ENCODE measurements at regions not wholly inside any gene's neighbourhood (a gene's known extent, or its start where the extent isn't known, plus 50 kb on each side); places are given as distances from the start of the nearest gene placed in this dataset.

DNA sequence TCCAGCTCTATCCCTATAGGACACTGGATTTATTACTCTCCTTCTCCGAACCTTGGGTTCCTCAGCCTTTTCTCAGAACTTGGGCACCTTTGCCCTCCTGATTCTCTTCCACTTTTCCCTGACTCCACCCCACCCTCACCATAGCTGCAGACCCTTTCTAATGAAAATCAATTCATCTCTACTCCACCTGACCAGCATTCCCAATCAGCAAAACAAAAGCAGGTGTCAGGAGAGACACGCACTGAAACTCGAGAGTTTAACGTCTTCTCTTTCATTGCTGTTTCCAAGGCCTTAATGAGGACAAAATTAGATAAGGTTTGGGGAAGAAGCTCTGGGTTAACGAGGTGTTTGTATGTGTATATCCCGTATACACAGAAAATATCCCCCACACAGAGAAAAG is 208.8 kb downstream of the PLPP3 start:
- Histone ChIP-seq H3K9me3 (ENCODE audit: insufficient read depth in 2 of 2, low read depth in 1 of 2, low read length in 1 of 2) (no peaks in the 10 kb centered on the region), H3K23ac (ENCODE audit: insufficient read length) (no peak overlapping the region), H3K4ac (replicated peaks; ENCODE audit: insufficient read length, low read depth, low read length) (no peak overlapping the region), H2AK5ac (ENCODE audit: low read depth, low read length) (no peak overlapping the region), H2AFZ (ENCODE audit: low read length) (no peak overlapping the region), H4K5ac (ENCODE audit: insufficient read length, low read depth, low read length) (no peak overlapping the region), H3K79me2 (ENCODE audit: control insufficient read depth in 1 of 2, insufficient read depth in 2 of 2, low read length in 2 of 2) (no peaks in the 10 kb centered on the region), H3K23me2 (ENCODE audit: low read depth, low read length) (no peaks in the 10 kb centered on the region), H4K91ac (replicated peaks; ENCODE audit: insufficient read length, low read length) (no peak overlapping the region), H3K4me3 (ENCODE audit: extremely low read depth in 1 of 4, insufficient read depth in 2 of 4, low read depth in 3 of 4, low read length in 4 of 4) (peak overlapping the region in 1 of 4 experiments; percentile 21; a peak in 1 of 8 replicates), H3K36me3 (ENCODE audit: control insufficient read depth in 2 of 4, insufficient read depth in 4 of 4, low read length in 3 of 4) (no peaks in the 10 kb centered on the region), H2BK20ac (ENCODE audit: low read length) (peak overlapping the region; percentile 63; the same call in 1 of the 2 replicates), H3K18ac (ENCODE audit: extremely low read depth, low read length) (peak overlapping the region; percentile 73; the same call in 1 of the 2 replicates), H4K20me1 (replicated peaks in 1 of 2; ENCODE audit: control insufficient read depth in 1 of 2, insufficient read depth in 2 of 2, low read length in 2 of 2) (no peaks in the 10 kb centered on the region), H3K4me1 (replicated peaks in 1 of 4; ENCODE audit: control insufficient read depth in 3 of 4, insufficient read depth in 4 of 4, low read length in 3 of 4) (peaks cover 3 to 16% (median 13%) of the 10 kb centered on the region in 4 experiments; a peak in 6 of 7 replicates), H3K27me3 (replicated peaks in 1 of 4; ENCODE audit: control insufficient read depth in 3 of 4, extremely low read depth in 1 of 4, insufficient read depth in 3 of 4, low read length in 3 of 4) (no peaks in the 10 kb centered on the region), H3K79me1 (ENCODE audit: low read depth, low read length) (no peaks in the 10 kb centered on the region), H4K8ac (ENCODE audit: extremely low read depth, insufficient read depth, low read length) (no peak overlapping the region), H3K56ac (replicated peaks; ENCODE audit: insufficient read length, low read depth, low read length) (no peak overlapping the region), H2BK120ac (replicated peaks; ENCODE audit: low read depth, low read length) (no peak overlapping the region), H2BK12ac (ENCODE audit: low read depth, low read length) (0 out of 2 replicates have a peak overlapping the region, but pooled peaks have one; percentile 35), H2BK15ac (ENCODE audit: low read length) (no peak overlapping the region), H3K9ac (replicated peaks in 1 of 4; ENCODE audit: extremely low read depth in 1 of 4, low read depth in 3 of 4, low read length in 3 of 4) (no peak overlapping the region), H3K27ac (ENCODE audit: low read depth, low read length) (no peak overlapping the region), H2BK5ac (ENCODE audit: low read depth, low read length) (peak overlapping the region; percentile 26; the same call in 1 of the 2 replicates), H3K14ac (ENCODE audit: insufficient read length) (no peak overlapping the region), H3K4me2 (ENCODE audit: insufficient read depth in 1 of 2, low read depth in 2 of 2, low read length in 2 of 2) (peak overlapping the region; percentile 36 to 44)
- 0 out of 2 replicates have a peak, but pooled peaks have one; percentile 17 for TF ChIP-seq SP1 (IDR thresholded peaks at IDR 0.05; ENCODE audit: low read depth, low read length)
- TF ChIP-seq, protein P1, sequence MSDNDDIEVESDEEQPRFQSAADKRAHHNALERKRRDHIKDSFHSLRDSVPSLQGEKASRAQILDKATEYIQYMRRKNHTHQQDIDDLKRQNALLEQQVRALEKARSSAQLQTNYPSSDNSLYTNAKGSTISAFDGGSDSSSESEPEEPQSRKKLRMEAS (IDR thresholded peaks at IDR 0.05), result peak; percentile 12; the same call in 1 of the 2 replicates
- TF ChIP-seq RAD21 (IDR thresholded peaks at IDR 0.05 in 1 of 2, conservative IDR thresholded peaks at IDR 0.05 in 1 of 2; ENCODE audit: low read depth in 2 of 2, low read length in 2 of 2), result no peak
- FAIRE-seq, result peak; percentile 82
- no peak for DNase-seq (ENCODE audit: low read depth in 1 of 2, low spot score in 2 of 2)
- CTCF ChIA-PET (ENCODE audit: partially characterized antibody), result interaction anchor here (1.4 to 2.2 kb wide), 3 partner anchors 10 to 216 kb away, joined by 3 to 7 read pairs (median 4); no protein-coding TSS in a partner anchor
- 36% methylated on average over 6 of the region's 6 CpGs; no CpG with 5 or more reads in 1 of the 2 experiments for WGBS, 2 experiments (ENCODE audit: extremely low coverage in 1 of 2, insufficient coverage in 1 of 2, insufficient read length in 1 of 2, insufficient replicate concordance in 2 of 2, low coverage in 1 of 2, low lambda C conversion rate in 2 of 2, missing lambda C conversion rate in 1 of 2)
- POLR2A ChIA-PET (ENCODE audit: partially characterized antibody), result interaction anchor here (0.7 to 1.5 kb wide), 4 partner anchors 10 to 215 kb away, joined by 3 to 5 read pairs (median 4); no protein-coding TSS in a partner anchor
